Karpas-422 (cell line): ENCODE measurements at regions not wholly inside any gene's neighbourhood (a gene's known extent, or its start where the extent isn't known, plus 50 kb on each side); places are given as distances from the start of the nearest gene placed in this dataset.

ENCODE experiments used
- DNase-seq: peaks from one replicate; pipeline ENCODE4 v3.0.0-alpha.2; 2015
- H2AFZ ChIP-seq: fragments of 200-600 bp; sonication (generic); 2 replicates; pipeline ENCODE4 v1.6.1; 2014; ENCODE audit warnings: antibody characterized with exemption, low read length, mixed read lengths
- H3K27ac ChIP-seq: fragments of 200-600 bp; sonication (generic); 2 replicates; pipeline ENCODE4 v1.5.1; 2014; ENCODE audit warnings: mild to moderate bottlenecking, low read length, moderate library complexity
- H3K27me3 ChIP-seq: fragments of 200-600 bp; sonication (generic); 2 replicates; pipeline ENCODE4 v1.6.1; 2014; ENCODE audit warnings: low read length, mixed read lengths
- H3K36me3 ChIP-seq: fragments of 200-600 bp; sonication (generic); 2 replicates; pipeline ENCODE4 v1.6.1; 2014; ENCODE audit warnings: low read length, mixed read lengths; ENCODE audit not compliant: insufficient read depth
- H3K4me1 ChIP-seq: fragments of 200-600 bp; sonication (generic); 2 replicates; pipeline ENCODE4 v1.6.1; 2014; ENCODE audit warnings: mild to moderate bottlenecking, low read length, mixed read lengths
- H3K4me2 ChIP-seq: fragments of 200-600 bp; sonication (generic); 2 replicates; pipeline ENCODE4 v1.6.1; 2014; ENCODE audit warnings: low read length, low read depth, mild to moderate bottlenecking; ENCODE audit not compliant: poor library complexity, severe bottlenecking
- H3K4me3 ChIP-seq: fragments of 200-600 bp; sonication (generic); 2 replicates; pipeline ENCODE4 v1.5.1; 2014; ENCODE audit warnings: mild to moderate bottlenecking, antibody characterized with exemption, low read length, mixed read lengths
- H3K79me2 ChIP-seq: fragments of 200-600 bp; sonication (generic); 2 replicates; pipeline ENCODE4 v1.6.1; 2014; ENCODE audit warnings: mild to moderate bottlenecking, low read length, mixed read lengths
- H3K9ac ChIP-seq: fragments of 200-600 bp; sonication (generic); 2 replicates; pipeline ENCODE4 v1.6.0; 2014; ENCODE audit warnings: low read length
- H3K9me2 ChIP-seq: fragments of 200-600 bp; sonication (generic), shearing (Covaris generic); replicated peaks from 2 replicates; pipeline ENCODE4 v1.6.0; 2014; ENCODE audit warnings: mild to moderate bottlenecking, low read length, moderate library complexity; ENCODE audit not compliant: insufficient read depth
- H3K9me3 ChIP-seq: fragments of 300-700, 200-600 bp; sonication (generic); 2 replicates; pipeline ENCODE4 v1.6.1; 2014; ENCODE audit warnings: low read length, mixed read lengths
- H4K20me1 ChIP-seq: fragments of 200-600 bp; sonication (generic); 2 replicates; pipeline ENCODE4 v1.6.1; 2014; ENCODE audit warnings: mild to moderate bottlenecking, antibody characterized with exemption, low read length, low read depth; ENCODE audit not compliant: insufficient read depth

DNA sequence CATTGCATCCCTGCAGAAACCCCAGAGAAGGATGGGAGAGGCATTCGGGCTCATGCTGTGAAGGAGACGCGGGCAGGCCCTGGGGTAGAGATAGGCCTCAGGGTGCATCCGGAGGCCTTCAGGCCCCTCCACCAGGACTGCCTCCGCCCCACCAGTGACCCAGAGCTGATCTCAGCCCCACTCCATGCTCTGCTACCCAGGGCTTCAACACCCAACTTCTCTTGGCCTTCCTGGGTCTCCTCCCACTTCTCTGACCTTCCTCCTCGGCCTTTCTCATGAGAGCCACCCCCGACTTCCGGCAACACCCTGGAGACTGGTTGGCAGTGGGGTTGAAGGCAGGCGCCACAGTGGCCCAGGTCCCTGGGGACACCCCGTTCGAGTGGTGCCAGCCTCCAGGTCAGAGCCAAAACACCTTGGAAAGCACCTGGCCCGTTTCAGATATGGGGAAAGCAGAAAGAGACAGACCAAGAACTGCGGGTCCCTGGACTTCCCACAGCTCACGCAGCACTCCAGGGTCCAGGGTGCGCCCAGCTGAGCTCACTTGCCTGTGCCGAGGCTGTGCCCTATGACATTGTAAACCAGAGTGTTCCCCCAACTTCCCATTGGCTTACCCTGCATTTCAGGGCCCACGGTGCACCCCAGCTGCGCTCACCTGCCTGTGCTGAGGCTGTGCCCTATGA, 65.1 kb upstream of the OLFM1 start:
- Histone ChIP-seq H3K4me1 (no peaks in the 10 kb centered on the region), H3K36me3 (no peaks in the 10 kb centered on the region), H3K9me2 (no peaks in the 10 kb centered on the region), H3K79me2 (no peaks in the 10 kb centered on the region), H4K20me1 (no peaks in the 10 kb centered on the region), H3K4me2 (no peak overlapping the region), H3K4me3 (no peak overlapping the region), H3K9me3 (no peaks in the 10 kb centered on the region), H2AFZ (no peak overlapping the region), H3K27ac (no peak overlapping the region), H3K27me3 (no peaks in the 10 kb centered on the region), H3K9ac (no peak overlapping the region)
- DNase-seq, result no peak

DNA sequence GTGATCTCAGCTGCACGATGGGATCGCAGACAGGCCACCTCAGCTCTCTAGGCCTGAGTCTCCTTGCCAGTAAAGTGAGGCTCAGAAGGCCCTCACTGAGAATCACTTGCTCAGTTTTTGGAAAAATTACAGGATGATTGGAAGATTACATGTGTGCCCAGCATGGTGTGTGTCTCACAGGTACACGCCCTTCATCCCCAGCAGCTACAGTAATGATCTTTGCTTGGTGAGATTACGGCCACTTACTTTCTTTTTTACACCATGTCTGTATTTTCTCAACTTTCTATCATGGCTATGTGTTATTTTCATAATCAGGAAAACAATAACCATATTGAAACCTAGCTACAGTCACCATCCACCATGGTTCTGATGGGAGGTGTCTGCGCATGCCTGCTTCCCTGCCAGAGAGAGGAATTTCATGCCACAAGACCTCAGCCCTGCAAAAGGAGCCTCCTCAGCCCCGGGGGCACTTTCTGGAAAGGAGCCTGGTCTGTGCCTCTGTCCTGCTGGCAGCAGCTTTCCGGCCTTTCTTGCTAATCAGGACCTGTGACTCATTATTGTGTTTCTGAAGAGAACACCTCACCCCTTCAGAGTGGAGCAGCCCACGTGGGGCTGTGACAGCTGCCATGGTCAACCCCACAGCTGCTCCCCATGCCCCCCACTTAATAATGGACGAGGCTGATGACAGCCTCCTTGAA, 64.2 kb upstream of the OLFM1 start:
- Histone ChIP-seq H3K4me2 (no peak overlapping the region), H4K20me1 (no peaks in the 10 kb centered on the region), H3K36me3 (no peaks in the 10 kb centered on the region), H3K9me2 (no peaks in the 10 kb centered on the region), H3K79me2 (no peaks in the 10 kb centered on the region), H3K9me3 (no peaks in the 10 kb centered on the region), H3K4me3 (no peak overlapping the region), H3K27ac (no peak overlapping the region), H3K27me3 (no peaks in the 10 kb centered on the region), H2AFZ (no peak overlapping the region), H3K4me1 (no peaks in the 10 kb centered on the region), H3K9ac (no peak overlapping the region)
- no peak for DNase-seq

DNA sequence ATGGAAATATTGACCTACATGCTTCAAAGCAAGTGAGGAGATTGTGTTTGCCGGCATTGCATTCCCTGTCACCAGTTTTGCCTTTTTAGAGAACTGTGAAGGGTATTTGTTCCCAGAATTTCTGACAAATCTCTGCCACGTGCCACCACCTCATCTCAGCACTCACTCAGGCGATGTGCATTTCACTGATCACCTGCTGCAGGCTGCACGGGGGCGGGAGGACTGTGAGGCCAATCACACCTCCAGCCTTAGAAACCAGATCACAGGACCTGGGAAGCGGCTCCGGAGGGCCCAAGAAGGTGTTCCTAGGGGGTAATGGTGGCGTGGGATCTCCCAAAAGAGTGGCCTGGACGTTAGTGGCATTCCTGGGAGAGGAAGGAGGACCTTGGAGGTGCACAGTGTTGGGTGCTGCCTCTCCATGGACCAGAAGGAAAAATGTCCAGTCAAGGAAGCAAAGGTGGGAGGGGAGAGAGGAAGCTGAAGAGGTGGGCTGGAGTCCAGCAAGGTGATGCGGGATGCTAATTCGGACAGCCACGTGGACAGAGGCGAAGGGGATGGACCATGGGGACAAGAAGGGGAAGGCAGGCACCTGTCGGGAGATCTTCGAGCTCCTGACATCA, 63.6 kb upstream of the OLFM1 start:
- Histone ChIP-seq H3K27ac (no peak overlapping the region), H3K4me1 (no peaks in the 10 kb centered on the region), H3K27me3 (no peaks in the 10 kb centered on the region), H3K4me2 (no peak overlapping the region), H3K9me2 (no peaks in the 10 kb centered on the region), H2AFZ (no peak overlapping the region), H3K79me2 (no peaks in the 10 kb centered on the region), H3K4me3 (no peak overlapping the region), H3K9me3 (no peaks in the 10 kb centered on the region), H3K9ac (no peak overlapping the region), H3K36me3 (no peaks in the 10 kb centered on the region), H4K20me1 (no peaks in the 10 kb centered on the region)
- no peak for DNase-seq

DNA sequence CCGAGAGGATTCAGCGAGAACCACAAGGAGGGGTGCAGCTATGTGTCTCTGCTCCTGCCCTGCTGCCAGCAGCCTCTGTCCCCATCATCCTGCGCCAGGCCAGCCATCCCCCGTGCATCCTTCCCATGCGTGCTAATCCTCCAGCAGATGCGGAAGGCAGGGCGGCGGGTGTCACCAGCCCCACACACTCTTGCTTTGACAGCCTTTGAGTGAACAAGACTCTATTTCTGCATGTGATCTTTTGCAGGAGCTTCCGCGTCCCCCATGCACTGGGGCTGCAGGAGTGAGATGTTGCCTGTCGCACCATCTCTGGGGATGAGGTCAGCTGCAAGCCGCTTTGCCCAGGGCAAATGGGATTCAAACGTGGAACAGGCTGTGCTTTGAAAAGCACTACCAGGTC, 58.0 kb upstream of the OLFM1 start:
- no peak overlapping the region for H3K27ac ChIP-seq
- H3K9ac ChIP-seq, result no peak overlapping the region
- H3K36me3 ChIP-seq, result no peaks in the 10 kb centered on the region
- H3K4me1 ChIP-seq, result no peaks in the 10 kb centered on the region
- no peaks in the 10 kb centered on the region for H3K9me2 ChIP-seq
- H3K4me3 ChIP-seq, result no peak overlapping the region
- no peaks in the 10 kb centered on the region for H3K79me2 ChIP-seq
- H3K9me3 ChIP-seq, result no peaks in the 10 kb centered on the region
- no peaks in the 10 kb centered on the region for H4K20me1 ChIP-seq
- no peak overlapping the region for H2AFZ ChIP-seq
- H3K4me2 ChIP-seq, result no peak overlapping the region
- DNase-seq, result no peak
- no peaks in the 10 kb centered on the region for H3K27me3 ChIP-seq

DNA sequence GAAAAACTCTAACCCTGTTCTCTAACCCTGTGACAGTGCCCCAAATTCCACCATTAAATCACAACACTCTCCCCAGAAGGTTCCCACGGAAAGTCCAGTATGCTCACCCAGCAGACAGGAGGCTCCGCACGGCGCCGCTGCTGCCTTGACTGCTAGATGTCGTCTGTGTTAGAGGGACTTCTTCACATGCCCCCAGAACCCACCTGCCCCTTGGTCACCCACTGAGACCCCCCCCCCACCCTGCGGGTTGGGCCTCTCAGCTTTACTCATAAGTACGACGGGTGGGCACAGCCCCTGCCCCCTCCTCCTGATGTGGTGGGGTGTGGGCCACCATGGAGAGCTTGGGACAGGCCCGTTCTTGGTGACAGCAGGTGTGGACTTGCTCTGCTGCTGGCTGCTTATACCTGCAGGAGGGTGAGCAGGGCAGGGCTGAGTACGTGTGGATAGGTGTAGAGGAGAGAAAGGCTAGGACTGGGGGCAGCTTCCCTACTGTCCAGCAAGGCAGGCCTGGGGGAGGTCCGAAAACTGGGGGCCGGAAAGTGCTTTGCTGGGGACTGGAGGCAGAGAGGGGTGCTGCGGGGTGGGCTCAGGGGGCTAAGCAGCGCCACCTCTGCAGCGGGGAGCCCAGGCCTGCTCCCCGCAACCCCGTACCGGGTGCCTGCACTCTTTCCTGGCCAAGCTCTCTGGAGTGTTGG, 57.5 kb upstream of the OLFM1 start:
- H3K9me2 ChIP-seq, result no peaks in the 10 kb centered on the region
- H3K79me2 ChIP-seq, result no peaks in the 10 kb centered on the region
- no peaks in the 10 kb centered on the region for H3K9me3 ChIP-seq
- no peaks in the 10 kb centered on the region for H3K4me1 ChIP-seq
- no peak overlapping the region for H3K4me3 ChIP-seq
- no peak overlapping the region for H3K9ac ChIP-seq
- no peaks in the 10 kb centered on the region for H3K36me3 ChIP-seq
- no peak overlapping the region for H3K27ac ChIP-seq
- no peaks in the 10 kb centered on the region for H3K27me3 ChIP-seq
- H2AFZ ChIP-seq, result no peak overlapping the region
- no peak overlapping the region for H3K4me2 ChIP-seq
- H4K20me1 ChIP-seq, result no peaks in the 10 kb centered on the region
- DNase-seq, result no peak

DNA sequence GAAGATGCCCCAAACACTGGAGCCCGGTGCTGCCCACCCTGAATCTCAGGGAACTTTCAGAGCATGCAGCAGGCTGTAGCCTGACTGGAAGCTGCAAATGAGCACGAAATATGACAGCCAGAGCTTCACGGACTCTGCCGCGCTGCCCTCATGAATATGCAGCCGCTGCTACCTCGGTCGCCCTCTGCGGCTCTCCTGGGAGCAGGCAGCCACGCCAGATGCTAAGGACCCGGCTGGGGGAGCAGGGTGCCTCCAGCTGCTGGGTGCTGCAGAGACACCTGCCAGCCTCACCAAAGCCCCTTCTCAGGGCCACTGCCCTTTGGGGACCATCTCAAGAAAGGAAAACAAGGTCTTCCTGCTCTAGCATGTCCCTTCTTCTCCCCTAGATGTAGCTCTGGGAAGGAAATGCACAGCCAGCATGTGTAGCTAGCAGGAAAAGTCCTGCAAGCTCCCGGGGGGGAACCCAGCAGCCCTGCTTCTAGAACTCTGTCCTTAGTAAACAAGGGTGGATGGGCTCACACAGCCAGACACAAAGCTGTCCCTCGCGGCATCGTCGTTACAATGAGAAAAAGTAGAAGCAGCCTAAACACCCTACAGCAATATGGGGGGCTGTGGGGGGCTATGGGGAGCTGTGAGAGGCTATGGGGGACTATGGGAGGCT, 56.8 kb upstream of the OLFM1 start:
- Histone ChIP-seq H3K27me3 (no peaks in the 10 kb centered on the region), H3K27ac (no peak overlapping the region), H3K9me2 (no peaks in the 10 kb centered on the region), H3K4me3 (no peak overlapping the region), H3K36me3 (no peaks in the 10 kb centered on the region), H3K4me1 (no peaks in the 10 kb centered on the region), H3K9ac (no peak overlapping the region), H3K9me3 (no peaks in the 10 kb centered on the region), H4K20me1 (no peaks in the 10 kb centered on the region), H2AFZ (no peak overlapping the region), H3K4me2 (no peak overlapping the region), H3K79me2 (no peaks in the 10 kb centered on the region)
- no peak for DNase-seq

DNA sequence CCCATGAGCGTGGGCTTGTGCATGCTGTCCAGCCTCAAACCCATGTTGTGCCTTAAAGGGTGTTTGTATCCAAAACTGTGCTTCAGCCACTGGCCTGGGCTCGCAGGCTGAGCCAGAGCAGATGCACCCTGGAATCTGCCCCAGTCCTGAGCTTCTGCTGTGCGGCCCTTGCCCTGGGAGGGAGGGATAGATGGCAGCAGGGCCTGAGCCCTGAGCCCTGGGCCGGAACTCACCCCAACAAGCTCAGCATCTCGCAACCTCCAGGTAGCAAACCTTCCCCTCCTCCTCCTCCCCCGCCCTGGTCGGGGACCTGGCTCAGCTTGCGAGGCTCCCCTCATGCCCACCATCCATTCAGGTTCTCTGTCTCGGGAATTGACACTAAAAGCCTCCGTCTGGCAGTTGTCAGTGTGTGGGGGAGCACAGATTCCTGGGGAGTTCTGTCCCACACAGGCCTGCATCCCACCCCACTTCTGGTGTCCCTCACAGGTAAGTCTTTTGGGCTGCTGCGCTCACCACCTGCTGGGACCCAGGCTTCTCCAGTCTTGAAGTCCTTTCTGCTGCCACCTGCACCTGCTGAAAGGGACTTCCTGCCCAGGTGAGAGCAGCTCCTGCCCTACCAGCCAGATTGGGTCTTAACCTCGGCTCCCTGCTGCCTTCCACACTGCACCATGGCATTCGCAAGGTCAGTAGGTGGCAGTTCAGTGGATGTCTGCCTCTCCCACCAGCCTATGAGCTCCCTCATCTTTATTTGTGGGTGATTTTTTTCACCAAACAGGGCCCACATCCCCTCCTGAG, 55.2 kb upstream of the OLFM1 start:
- Histone ChIP-seq H3K27ac (no peak overlapping the region), H2AFZ (no peak overlapping the region), H3K36me3 (no peaks in the 10 kb centered on the region), H3K79me2 (no peaks in the 10 kb centered on the region), H3K9ac (no peak overlapping the region), H3K4me1 (no peaks in the 10 kb centered on the region), H3K4me2 (no peak overlapping the region), H4K20me1 (no peaks in the 10 kb centered on the region), H3K9me2 (no peaks in the 10 kb centered on the region), H3K9me3 (no peaks in the 10 kb centered on the region), H3K4me3 (no peak overlapping the region), H3K27me3 (no peaks in the 10 kb centered on the region)
- DNase-seq, result no peak
